ENCODE measurements at regions not wholly inside any gene's neighbourhood (a gene's known extent, or its start where the extent isn't known, plus 50 kb on each side); places are given as distances from the start of the nearest gene placed in this dataset.

DNA sequence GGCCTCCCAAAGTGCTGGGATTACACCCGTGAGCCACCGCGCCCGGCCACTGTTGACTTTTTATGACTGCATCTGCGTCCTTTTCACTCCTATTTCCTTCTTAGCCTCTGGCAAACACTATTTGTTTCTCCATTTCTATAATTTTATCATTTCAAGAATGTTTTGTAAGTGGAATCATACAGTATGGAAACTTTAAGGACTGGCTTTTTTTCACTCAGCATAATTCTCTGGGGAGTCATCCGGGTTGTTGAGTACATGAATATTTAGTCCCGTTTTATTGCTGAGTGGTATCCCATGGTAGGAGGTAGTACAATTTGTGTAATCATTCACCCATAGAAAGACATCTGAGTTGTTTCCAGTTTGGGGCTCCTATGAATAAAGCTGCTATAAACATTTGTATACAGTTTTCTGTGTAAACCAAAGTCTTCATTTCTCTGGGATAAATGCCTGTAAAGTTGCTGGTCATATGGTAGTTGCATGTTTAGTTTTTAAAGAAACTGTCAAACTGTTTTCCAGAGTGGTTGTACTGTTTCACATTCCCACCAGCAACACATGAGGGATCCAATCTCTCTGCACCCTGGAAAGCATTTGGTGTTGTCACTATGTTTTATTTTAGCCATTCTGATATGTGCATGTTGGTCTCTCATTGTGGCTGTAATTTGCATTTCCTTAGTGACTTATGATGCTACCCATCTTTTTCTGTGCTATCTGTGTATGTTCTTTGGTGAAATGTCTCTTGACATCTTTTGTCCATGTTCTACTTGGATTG, 139.6 kb upstream of the EEPD1 start:
- TF ChIP-seq POLR2A (IDR thresholded peaks at IDR 0.05; ENCODE audit: low read depth, low read length): no peak
- TF ChIP-seq RAD21 (IDR thresholded peaks at IDR 0.05; ENCODE audit: low read length): no peak
- TF ChIP-seq NFE2L2 (IDR thresholded peaks at IDR 0.05; ENCODE audit: low read depth, low read length): no peak
- TF ChIP-seq, protein P1, sequence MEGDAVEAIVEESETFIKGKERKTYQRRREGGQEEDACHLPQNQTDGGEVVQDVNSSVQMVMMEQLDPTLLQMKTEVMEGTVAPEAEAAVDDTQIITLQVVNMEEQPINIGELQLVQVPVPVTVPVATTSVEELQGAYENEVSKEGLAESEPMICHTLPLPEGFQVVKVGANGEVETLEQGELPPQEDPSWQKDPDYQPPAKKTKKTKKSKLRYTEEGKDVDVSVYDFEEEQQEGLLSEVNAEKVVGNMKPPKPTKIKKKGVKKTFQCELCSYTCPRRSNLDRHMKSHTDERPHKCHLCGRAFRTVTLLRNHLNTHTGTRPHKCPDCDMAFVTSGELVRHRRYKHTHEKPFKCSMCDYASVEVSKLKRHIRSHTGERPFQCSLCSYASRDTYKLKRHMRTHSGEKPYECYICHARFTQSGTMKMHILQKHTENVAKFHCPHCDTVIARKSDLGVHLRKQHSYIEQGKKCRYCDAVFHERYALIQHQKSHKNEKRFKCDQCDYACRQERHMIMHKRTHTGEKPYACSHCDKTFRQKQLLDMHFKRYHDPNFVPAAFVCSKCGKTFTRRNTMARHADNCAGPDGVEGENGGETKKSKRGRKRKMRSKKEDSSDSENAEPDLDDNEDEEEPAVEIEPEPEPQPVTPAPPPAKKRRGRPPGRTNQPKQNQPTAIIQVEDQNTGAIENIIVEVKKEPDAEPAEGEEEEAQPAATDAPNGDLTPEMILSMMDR (conservative IDR thresholded peaks at IDR 0.05; ENCODE audit: low read depth, low read length): no peak
- no peak for TF ChIP-seq MAFK (IDR thresholded peaks at IDR 0.05; ENCODE audit: low read depth, low read length)
- TF ChIP-seq, protein P2, sequence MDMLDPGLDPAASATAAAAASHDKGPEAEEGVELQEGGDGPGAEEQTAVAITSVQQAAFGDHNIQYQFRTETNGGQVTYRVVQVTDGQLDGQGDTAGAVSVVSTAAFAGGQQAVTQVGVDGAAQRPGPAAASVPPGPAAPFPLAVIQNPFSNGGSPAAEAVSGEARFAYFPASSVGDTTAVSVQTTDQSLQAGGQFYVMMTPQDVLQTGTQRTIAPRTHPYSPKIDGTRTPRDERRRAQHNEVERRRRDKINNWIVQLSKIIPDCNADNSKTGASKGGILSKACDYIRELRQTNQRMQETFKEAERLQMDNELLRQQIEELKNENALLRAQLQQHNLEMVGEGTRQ (IDR thresholded peaks at IDR 0.05; ENCODE audit: low read depth, low read length): no peak
- no peak for TF ChIP-seq MAZ (IDR thresholded peaks at IDR 0.05; ENCODE audit: borderline replicate concordance, low read depth, low read length)
